NAMALWA (cell line): ENCODE measurements at regions not wholly inside any gene's neighbourhood (a gene's known extent, or its start where the extent isn't known, plus 50 kb on each side); places are given as distances from the start of the nearest gene placed in this dataset.
"Not testable (repeated sequence)": the region's sequence is repeated elsewhere in the genome, so short reads cannot be mapped to it uniquely, and the experiment has no call there.

Source experiments
- DNase-seq: peaks from one replicate; pipeline ENCODE4 v3.0.0-alpha.2; 2015; ENCODE audit warnings: low spot score

GRCh38 chr17:54191261-54191660, 368.5 kb downstream of the KIF2B start:
- no peak for DNase-seq

DNA sequence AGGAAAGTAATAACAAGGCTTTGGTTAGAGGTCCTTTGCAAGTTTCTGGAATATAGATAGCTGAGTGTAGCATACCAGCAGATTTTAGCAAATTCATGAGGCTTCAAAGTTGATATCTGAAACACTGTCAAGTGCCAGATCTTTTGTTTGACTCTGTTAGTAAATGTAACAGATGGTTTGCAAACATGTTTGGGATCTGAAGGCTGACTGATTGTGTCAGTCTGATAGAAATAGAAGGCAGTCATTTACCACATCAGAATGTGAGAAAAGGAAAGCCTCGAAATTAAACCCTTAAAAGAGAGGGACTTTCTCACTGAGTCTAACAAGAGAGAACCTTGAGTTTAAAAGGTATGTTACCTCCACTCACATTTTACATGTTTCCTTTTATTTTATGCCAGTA, 371.5 kb downstream of the KIF2B start:
- DNase-seq, result no peak

- DNase-seq, result no peak
These were observed 374.0 kb downstream of the KIF2B start for GRCh38 chr17:54196751-54197150.

- DNase-seq, result not testable (repeated sequence)
These were observed 378.7 kb downstream of the KIF2B start for GRCh38 chr17:54201380-54201779.

- no peak for DNase-seq
These were observed 398.1 kb downstream of the KIF2B start for GRCh38 chr17:54220829-54221228.

DNA sequence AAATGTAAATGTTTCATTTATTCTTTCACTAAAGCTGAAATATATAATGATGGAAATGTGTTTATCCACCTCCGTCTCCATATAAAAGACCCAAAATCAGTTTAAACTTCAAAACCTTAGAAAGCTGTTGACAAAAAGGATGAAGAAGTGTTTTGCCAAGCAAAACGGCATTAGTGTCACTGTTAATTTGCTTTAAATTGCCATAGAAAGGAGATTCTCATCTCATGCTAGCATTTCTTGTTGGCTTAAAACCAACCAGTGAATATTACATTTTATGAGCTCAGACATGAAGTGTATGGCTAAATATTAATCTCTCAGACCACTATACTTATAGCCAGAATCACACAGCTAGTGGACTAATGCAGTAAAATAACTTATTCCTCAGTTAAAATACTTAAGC, 398.8 kb downstream of the KIF2B start:
- DNase-seq, result no peak

DNA sequence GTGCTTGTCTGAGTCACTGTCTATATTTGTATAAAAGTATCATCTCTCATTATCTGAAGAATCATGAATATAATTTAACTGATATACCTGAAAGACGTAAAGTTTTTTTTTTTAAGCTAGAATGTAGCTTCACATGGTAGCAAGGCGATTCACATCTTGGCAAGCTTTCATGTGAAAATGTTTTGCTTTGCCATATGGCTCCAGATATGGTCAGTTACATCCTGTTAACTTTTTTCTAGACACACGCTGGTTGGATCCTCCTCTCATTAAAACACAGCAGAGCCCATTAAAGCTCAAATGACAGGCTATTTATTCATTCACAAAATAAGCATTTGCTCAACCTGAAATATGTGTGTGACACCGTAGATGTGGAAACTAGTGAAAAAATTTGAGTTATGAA, 412.8 kb downstream of the KIF2B start:
- DNase-seq, result no peak

DNA sequence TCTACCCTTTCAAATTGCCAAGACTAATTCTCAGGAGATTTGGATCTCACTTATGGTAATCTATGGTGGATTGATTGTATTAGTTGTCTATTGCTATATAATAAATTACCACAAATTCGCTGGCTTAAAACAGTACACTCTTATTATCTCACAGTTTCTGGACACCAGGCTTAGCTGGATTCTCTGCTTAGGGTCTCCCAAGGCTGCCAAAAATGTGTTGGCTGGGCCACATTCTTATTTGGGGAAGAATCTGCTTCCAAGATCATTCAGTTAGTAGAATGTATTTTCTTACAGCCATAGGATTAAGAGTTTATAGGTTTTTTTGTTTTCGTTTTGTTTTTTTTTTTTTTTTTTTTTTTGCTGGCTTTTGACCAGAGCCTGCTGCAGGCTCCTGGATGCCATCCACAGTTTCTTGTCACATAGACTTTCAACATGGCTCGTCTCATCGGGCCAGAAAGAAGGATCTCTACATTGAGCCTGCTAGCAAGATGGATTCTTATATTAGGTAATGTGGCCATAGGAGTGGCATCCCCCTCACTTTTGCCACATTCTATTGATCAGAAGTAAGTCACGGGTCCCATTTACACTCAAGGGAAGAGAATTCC, 415.3 kb downstream of the KIF2B start:
- no peak for DNase-seq

DNA sequence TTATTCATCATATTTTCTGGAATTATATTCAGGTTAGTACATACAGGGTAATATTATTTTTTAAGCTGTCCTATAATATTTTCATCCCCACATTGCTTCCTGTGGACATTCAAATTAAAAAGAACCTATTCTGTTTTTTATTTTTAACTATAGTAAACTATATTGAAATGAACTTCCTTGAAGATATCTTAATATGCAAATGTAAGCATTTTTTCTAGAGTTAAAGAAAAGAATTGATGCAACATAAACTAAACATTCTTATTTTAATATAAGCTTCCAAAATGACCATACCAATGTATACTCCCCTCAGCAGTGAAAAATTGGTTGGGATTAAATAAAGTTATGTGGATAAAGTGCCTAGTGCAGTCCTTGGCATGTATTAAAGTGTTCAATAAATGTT, 416.6 kb downstream of the KIF2B start:
- no peak for DNase-seq

- no peak for DNase-seq
These were observed 433.0 kb downstream of the KIF2B start for GRCh38 chr17:54255696-54256095.

DNA sequence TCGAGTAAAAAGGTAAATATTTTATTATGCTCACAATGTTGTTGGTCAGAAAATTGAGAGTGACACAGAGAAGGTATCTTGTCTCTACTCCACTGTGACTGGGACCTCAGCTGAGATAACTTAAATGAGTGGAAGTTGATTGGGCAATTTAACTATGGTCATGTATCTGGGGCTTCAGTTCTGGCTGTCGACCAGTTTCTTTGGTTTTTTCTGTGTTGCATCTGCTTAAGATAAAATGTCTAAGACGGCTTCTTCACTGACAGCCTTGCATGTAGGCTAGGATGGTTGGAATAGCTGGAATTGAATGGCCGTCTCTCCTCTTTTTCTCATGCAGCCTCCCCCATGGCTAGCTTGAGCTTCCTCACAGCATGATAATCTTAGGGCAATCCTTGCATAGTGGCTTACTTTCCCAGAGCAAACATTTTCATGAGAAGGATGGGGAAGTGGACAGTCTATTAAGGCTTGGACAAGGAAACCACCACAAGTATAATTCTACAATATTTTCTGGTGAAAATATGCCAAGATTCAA, 433.7 kb downstream of the KIF2B start:
- no peak for DNase-seq

DNA sequence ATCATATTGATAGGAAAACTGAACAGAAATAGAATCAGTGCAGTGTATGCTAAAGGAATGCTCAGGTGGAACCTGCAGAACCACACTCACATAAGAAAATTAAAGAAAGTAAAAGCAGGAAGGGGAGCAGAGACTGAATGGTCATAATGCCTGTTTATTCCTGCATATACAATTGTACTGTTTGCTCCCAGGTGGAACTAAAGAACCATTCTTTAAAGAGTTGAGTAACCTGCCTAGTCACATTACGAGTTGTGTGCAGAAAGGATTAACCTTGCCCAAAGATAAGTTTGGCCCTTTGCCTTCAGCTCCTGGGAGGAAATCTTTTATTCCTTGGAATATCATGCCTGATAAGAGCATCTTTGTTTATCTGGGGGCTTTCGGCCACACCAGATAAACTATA, 434.7 kb downstream of the KIF2B start:
- no peak for DNase-seq

DNA sequence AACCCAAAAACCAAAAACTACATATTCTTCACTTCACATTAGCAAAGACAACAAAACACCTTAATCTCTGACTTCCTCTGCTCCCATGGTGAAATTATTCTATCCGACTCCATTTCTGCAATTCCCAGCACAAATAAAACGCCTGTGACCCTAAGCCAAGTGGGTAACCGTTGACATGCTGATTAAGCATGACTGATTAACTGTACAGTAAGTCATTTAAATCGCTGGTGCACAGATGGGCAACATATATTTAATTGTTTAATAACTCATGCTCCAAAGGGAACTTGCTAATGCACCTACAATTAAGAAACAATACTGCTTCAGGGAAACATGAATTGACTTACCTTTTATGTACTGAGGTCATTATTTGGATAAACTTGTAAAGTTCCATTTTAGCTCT, 436.7 kb downstream of the KIF2B start:
- no peak for DNase-seq

DNA sequence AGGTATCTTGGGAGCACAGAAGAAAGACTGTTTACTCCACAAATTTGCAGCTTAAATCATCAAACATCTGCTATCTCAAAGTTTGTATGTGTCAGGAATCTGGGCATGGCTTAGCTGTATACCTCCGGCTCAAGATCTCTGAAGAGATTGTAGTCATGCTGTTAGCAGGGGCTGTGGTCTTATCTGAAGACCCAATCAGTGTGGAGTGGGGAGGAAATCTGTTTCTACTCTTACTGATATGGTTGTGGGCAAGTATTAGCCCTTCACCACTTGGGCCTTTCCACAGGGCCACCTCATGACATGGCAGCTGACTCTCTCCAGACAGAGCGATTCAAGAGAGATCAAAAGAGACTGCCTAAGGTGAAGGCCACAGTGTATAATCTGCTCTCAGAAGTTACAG, 438.7 kb downstream of the KIF2B start:
- DNase-seq, result no peak

DNA sequence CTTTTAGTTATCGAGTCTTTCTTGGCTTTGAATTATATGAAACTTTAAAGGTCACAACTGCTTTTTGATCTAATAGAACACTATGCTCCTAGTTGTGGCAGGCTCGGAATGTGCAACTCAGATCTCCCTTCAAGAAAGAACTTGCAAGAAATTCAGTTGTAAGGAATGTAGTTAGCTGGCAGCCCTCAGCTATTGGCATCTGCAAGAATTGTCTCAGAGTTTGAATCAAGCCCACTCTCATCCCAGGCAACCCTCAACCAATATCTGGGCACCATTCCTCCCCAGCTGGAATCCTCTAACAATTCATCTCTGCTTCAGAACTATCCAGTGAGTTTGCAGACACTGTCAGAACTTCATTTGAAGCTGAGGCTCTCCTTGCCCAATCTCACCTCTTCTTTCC, 447.2 kb downstream of the KIF2B start:
- no peak for DNase-seq

DNA sequence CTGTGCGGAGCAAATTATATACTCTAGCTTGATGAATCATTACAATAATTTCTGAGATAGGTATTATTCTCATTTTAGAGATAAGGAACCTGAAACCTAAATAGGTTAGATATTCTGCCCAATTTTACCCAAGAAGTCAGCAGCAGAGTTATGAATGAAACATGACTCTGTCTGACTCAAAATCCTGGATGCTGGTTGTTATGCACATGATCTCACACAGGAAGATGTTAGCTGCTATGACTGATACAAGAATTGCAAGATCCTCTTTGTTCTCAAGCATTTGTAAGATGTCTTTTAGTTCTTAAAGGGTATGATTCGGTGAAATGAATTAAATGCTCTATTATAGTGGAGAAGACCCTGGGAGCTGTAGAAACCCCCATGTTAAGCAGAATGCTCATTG, 447.8 kb downstream of the KIF2B start:
- no peak for DNase-seq

GRCh38 chr17:54277868-54278267, 455.1 kb downstream of the KIF2B start:
- no peak for DNase-seq

DNA sequence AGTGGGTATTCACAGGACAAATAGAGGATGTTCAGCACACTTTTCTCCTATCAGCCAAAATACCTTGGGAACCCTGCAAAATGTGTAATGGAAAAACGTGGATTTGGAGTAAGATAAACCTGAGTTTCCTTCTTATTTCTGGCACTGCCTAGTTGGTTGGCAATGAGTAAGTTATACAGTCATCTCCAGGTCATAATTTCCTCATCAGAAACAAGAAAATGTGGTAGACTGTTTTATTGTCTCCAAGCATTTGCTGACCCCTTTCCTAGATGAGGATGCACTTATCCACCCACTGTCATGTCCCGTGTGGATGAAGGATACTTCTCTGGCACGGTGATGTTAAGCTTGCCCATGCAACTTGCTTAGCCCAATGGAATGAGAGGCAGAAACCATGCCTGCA, 458.0 kb downstream of the KIF2B start:
- DNase-seq, result no peak

DNA sequence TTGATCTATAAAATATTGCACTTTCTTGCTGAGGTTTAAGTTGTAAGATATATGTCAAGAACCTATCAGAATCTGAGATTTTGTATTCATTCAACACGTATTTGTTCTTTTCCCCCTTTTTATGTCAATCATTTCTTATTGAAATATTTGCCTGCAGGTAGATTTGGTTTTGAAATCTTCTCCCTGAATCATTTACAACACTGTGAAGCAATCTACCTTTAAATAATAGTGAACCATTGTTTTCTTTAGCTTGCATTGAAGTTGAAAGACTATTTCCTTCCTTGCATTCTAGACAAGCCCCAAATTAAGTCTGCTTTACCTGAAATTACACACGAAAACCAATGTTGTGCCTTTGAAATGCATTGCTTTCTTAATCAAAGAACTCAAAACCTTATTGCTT, 460.2 kb downstream of the KIF2B start:
- no peak for DNase-seq

DNA sequence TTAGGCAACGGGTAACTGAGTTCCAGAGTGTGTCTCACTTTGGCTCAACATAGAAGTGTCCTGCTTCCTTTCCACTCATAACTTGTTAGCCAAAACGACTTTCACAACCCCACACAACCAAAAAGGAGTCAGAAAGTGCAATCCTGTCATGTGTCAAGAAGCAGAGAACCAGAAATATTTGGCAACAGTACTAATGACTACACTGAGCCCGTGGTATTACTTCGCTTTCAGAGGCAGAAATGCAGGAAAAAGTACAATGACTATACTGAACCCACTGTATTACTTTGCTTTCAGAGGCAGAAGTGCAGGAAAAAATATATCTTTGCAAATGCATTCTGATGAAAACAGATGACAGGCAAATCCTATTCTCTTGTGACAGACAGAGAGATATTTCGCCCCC, 484.6 kb downstream of the KIF2B start:
- no peak for DNase-seq

DNA sequence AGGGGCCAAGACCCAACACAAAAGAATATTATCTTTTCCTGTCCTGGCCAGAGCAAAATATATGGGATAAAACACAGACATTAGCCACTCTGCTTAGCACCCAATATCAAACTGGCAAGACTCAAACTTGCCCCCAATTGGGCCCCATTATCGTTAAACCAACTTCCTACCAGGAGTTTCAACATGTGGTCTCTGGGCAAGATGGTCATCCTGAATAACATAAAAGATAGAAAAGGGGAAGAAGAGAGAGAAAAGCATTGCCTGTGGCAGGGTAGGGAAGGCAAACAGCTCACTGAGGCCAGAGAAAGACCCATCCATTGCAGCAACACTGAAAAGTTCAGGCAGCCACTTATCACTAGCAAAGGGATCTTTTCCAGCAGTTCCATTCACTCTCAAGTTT, 502.1 kb downstream of the KIF2B start:
- DNase-seq, result no peak

GRCh38 chr17:54339731-54340130, 517.0 kb downstream of the KIF2B start:
- DNase-seq, result no peak

DNA sequence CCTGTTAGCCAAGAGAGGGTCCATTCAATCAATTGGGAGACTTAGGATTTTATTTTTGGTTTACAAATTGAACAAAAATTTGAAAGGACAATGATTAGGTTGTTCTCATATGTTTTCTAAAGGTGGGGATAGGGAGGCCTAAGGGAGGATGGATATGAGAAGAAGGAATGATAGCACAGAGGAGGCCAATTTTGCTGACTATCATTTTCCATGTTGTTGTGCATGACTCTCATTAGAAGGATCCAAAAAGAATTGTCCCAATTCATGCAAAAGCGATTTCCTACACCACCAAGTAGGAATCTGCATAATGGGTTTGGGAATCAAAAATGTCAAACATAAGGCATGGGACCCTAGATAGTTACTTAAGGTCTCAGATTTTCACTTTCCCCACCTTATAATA, 524.8 kb downstream of the KIF2B start:
- DNase-seq, result no peak

DNA sequence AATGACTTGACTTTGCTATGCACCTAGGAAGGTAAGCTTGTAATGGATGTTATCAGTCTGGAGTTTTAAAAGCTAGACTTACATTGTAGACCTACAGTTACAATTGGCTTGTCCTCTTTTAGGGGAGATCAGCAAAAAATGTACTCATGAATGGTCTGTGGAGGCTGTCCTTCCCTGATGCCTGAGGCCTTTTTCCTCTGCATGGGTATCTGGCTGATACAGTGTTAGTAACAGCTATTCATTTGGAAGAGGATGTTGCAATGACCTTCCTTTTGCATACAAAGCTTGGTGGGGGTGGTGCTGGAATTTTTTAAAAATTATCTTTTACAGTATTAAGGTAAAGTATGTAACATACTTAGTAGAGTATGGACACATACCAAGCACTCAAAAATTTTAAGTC, 525.5 kb downstream of the KIF2B start:
- no peak for DNase-seq
